ENCODE measurements at regions not wholly inside any gene's neighbourhood (a gene's known extent, or its start where the extent isn't known, plus 50 kb on each side); places are given as distances from the start of the nearest gene placed in this dataset.
"Not testable (repeated sequence)": the region's sequence is repeated elsewhere in the genome, so short reads cannot be mapped to it uniquely, and the experiment has no call there.

DNA sequence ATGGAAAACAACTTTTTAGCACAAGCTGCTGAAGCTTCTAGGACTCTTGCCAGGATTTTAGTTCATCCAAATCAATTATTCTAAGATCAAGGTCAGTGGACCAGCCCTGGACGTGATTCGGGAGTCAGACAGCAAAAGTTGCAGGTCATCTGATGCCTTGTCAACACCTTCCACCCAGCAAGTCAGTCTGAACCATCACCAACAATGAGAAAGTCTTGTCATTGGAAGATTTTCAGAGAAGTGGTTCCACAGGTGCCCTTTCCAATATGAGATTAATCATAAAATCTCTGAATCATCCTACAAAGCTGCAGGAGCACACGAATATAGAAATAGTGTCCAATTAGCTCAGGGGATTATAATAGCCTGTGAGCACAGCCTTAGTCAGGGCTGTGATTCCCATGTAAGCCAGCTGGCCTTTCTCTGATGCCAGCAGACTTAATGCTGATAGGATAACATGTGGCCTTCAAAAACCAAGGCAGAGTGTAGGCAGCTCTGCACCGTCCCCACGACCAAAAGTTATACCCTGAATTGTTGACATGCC lies 445.0 kb upstream of the TRPC7 start:
- no peak for DNase-seq

DNA sequence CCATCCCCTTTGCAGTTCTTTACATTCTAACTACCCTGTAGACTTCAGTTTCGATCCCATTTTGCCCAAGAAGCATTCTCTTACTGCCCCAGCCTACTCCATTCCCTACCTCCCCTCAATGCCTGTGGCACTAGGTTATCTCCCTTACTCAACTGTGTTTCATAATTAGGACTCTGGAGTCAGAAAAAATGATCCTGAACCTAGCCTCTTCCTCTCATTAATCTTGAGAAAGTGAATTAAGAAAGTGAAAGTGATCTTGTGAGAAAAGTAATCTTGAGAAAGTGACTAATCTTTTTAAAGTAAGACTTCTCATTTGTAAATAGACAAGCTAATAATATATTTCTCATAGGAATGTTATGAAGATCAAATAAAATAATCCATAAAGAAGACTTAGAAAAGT lies 444.0 kb upstream of the TRPC7 start:
- no peak for DNase-seq

DNA sequence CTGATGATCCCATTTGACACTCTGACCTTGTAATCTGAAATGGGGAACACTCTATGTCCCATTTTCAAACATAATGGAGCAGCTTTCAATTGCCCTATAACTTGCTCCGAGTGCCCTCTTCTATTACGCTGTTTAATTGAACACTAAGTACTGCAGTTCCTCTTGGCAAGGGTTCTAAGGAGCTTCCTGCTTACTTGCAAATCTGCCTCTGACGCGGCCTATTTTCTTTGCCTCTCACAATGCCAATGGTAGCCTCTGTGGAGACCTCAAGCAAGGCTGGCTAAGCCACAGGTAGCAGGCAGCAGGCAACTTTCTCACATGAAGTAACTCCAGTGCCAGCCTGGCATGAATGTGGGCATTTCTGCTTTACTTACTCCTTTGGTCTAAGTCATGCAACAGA lies 443.4 kb upstream of the TRPC7 start:
- no peak for DNase-seq

DNA sequence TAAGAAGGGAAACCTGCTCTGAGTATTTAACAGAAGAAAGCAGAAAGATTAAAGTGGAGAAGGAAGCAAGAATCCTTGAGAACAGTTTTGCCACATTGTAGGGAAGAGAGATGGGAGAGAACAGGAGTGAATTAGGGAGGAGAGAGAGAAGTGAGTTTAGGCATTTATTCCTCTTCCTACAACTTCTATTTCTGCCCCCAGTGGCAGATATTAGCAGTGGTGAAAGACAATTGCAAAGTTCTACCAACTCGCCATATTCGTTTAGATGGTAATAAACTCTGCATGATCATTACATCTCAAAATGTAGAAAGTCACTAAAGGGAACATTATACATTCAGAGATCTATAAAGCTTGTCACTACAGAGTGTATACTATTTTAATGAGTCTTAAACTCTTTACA lies 440.1 kb upstream of the TRPC7 start:
- DNase-seq: no peak

DNA sequence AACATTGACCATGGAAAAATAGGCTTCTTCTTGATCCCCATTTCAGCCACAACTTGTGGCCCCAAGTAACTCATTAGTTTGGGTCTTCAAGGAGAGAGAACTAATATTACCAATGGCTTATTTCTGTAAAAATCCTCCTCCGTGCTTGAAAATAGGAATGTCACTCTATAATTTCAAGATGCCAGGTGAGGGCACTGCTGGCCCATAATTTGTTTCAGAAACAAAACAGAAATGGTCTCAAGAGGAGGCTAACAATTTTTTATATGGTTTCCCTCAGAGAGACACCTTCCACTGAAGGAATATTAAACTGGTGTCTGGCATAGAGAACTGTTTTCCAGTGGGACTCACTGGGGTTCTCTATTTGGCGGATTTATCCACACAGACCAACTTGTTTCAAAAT lies 437.0 kb upstream of the TRPC7 start:
- DNase-seq: no peak

DNA sequence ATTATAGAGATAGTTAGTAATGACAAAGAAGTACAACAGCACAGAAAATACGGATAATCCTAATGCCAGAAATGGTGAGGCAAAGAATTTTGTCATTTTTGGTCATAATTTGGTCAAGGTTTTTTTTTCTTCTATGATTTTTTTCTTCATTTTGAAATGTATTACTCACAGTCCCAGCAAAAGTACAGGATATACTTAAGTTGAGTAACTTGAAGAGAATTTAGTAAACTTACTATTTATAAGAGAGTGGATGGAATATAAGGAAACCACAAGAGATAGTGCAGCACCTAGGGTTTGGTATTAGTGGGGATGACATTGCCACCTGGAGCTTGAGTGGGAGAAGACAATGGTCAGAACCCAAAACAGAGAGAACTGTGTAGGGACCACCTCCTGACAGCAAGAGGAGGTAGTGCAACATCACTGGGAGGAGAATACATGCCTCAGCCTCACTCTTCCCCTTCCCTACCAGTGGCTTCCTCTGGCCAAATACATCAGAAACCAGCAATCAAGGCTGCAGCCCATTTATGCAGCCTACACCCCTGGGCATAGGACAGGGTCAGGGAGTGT lies 434.5 kb upstream of the TRPC7 start:
- no peak for DNase-seq

DNA sequence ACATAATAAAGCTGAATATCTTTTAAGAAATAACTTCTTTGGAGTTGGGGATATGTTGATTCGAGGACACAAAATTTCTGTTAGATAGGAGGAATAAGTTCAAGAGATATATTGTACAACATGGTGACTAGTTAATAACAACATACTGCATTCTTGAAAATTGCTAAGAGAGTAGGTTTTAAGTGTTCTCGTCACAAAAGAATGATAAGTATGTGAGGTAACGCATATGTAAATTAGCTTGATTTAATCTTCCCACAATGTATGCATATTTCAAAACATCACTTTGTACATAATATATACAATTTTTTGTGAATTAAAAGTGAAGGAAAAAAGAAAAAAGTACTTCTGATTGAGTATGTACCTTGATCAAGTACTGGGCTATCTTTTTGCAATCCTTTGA lies 428.0 kb upstream of the TRPC7 start:
- DNase-seq: no peak

DNA sequence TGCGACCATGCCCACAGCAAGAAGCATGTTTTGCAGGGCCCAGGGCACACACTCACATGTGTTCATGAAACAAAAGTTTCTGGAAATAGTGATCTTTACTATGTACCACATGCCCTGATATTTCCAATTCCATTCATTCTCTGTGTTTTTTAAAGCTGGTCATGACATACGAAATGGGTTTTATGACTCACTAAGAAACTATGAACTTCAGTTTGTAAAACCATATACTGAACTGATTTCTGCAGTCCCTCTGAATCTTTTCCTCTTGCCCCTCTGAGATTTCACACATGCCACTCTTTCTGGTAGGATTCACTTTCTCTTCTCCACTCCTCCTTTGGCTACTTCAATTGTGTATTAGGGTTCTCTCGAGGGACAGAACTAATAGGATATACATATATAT lies 416.1 kb upstream of the TRPC7 start:
- no peak for DNase-seq

DNA sequence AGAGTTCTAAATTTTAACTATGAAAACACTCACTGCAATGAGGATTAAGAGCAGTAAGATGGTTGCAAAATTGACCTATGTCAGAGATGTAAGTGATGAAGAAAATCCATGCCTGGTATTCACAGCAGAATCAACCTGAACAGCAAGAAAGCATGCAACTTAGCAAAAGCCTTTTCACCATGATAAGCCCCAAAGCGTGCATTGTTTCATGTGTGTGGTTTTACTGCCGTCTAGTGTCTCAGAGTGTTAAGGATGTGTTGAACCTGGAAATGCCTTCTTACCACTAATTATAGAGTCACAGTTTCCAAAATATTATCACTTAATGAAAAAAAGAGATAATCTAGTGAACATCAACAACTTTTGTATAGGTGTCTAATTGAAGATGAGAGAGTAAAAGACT lies 415.2 kb upstream of the TRPC7 start:
- no peak for DNase-seq

DNA sequence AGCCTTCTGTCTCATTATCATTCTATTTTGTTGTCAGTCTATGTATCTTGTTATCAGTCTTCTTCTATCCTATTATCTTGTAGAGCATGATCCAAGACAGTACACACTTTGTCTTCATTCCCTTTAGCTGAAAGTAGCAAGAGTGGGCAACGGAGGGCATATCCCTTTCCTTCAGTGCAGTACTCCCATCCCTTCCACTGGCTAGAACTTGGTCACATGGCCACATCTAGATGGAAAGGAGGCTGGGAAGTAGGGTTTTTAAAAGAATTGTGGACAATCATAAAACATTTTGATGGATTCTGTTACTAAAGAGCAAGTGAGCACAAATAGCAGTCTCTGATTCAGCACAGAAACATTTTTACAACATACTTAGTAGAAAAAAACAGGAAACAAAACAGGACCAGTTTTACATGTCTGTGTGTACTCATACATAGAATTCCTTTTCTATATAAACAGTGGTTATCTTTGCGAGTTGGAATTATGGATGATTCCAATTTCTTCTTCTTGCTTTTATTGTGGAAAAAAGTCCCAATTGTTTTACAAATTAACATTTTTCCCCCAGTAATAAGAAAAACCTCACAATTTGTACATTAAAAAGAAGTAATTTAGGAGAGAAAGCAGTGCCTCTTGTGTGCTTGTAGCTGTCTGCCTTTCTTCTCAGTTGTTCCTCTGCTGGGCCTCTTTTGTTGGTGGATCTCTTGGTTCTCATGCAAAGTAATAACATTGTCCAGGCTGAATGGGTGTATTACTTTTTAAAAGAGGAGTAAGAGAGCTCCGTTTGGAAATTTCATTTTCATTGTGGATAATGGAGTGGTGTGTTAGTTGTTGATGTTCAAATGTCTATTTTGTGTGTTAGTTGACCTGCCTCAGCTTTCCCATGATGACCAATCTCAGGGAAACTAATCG lies 410.9 kb upstream of the TRPC7 start:
- no peak for DNase-seq

DNA sequence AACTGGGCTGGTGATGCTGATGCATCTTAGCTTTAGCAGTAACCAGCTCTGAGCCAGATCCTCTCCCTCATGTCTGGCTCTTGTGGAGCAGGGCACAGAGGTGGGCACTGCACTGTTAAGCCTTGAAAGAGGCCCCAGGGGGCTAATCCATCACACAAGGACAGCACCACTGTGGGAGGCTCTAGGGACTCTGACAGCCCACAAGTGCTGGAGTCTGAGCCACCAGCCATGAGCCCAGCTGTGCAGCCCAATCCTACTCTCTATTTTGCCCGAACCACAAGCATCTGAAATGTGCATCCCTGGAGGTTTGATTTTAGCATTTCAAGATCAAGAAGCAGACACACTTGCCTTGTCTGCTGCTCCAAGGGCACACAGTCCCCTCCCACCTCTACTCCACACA lies 407.1 kb upstream of the TRPC7 start:
- DNase-seq: no peak

DNA sequence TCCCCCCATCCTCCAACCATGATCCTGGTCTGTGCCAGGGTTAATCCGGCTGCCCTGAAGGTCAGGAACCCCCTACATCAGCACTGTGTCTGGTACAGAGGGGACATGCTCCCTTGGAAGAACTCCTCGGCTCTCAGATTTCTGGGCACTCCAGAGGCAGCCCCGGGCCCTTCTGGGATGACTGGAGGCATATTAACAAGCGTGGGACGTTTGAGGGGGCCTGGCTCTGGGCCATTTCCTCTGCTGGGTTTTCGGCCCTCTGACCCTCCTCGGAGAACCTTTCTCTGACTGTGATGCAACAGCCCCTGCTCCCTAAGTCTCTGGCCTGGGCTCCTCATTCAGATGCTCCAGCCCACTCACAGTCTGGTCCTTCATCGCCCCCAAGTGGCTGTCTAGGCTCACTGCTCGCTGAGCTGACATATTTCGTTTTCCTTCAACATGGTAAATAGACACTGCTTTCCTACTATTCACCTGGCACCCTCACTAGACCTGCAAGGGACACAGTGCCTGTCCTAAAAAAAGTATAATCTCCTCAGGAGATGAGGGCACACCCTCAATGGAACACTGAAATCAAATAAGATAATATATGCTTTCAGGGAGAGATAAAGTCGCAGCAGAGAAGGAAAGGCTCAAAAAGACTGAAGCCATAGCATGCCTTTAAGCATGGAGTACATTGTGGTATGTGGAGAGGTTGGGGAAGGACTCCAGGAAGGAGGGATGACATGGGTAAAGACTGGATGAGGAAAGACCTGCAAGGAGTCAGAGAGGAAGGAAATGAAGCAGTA lies 404.7 kb upstream of the TRPC7 start:
- DNase-seq: peak; percentile 12

DNA sequence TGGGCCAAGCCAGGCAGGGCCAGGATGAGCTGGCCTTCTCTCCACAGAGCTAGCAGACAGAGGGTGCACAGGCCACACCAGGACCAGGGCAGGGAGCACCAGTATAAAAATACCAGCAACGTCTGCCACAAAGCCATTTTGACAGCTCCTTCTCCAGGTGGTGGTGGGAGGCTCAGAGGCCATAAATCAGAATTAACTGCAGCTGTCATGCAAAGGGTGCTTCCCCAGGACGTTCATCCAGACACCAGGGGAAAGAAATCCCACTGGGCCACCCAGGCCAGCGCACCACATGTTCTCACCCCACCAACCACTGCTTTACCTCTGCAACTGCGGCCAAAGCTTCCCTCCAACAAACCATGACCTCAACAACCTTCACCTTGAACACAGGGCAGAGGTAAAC lies 403.7 kb upstream of the TRPC7 start:
- DNase-seq: no peak

DNA sequence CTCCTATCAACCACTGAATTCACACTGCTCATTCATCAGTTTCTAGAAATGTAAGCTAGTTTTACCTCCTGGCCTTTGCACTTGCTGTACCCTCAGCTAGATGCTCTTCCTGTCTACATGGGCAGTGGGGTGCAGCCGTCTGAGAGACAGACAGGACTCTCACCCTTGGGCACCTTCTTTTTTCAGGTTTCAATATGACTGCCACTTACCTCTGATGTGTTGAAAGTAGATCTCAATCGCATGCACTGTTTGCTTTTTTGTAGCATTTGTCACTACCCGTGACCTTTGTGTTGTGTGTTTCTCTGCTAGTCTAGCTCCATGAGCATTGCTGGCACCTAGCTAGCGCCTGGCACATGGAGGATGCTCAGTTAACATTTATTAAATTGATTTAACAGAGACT lies 403.1 kb upstream of the TRPC7 start:
- DNase-seq: no peak

DNA sequence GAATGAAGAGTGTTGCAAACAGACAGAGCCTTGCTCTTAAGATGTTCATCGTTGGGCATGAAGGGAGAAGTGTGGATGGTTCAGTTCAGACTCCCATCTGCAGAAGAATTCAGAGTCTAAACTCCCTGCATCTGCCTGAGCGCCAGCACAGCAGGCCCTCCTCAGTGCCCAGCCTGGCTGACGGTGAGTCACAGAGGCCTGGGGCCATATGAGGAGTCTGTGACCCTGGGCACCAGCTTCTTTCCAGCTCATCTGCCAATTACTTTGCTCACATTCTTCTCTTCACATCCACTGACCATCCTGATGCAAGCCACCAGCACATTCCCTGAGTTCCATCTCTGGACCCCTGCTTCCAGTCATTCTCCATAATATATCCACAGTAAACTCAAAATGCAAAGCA lies 401.1 kb upstream of the TRPC7 start:
- no peak for DNase-seq

DNA sequence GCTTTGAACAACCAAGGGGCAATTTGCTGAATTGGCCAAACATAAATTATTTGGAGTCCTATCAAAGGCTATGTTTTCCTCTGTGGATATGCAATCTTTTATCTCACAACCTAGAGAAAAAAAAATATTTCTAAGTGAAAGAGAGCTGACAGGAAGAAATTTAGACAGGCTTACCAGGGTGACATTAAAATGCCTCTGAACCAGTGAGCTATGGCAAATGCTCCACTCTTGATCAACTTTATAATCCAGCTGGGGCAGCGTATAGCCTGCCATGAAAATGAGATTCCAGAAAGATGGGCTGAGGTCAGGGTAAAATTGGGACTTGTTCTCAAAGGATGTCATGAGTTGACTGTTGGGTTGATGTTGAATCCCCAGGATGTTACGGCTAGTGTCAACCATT lies 399.3 kb upstream of the TRPC7 start:
- DNase-seq: no peak

DNA sequence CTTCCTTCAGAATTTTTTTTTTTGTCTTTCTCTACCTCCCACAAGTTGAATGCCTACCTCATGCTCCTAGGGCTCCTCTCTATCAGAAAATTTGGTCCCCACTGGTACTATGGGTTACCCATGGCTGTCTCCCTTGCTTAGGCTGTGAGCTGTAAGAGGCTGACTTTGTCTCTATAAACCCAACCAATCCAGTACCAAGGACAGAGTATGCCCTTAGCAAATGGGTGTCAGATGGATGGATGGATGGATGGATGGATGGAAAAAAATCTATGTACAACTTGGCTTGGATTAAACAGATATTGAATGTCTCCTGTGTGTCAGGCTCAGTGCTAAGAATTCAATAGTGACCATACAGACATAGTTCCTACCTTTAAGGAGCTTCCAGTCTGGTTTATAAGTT lies 398.2 kb upstream of the TRPC7 start:
- no peak for DNase-seq

DNA sequence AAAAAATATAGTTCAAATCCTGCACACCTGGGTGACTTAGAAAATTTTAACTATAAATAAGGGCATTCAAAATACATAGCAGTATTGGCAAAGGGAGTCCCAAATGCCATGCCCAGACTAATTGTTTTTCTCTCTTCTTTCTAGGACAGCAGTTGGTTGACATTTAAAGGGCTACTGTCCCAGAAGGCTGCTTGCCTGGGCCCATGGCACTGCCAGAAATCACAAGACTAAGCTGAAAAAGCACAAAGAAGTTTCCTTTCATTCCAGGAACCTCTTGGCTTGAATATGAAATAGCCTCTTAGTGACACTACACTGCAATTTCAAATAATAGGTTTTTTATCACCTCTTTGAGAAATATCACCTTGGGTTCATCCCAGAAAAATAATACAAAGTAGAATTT lies 388.9 kb upstream of the TRPC7 start:
- no peak for DNase-seq

DNA sequence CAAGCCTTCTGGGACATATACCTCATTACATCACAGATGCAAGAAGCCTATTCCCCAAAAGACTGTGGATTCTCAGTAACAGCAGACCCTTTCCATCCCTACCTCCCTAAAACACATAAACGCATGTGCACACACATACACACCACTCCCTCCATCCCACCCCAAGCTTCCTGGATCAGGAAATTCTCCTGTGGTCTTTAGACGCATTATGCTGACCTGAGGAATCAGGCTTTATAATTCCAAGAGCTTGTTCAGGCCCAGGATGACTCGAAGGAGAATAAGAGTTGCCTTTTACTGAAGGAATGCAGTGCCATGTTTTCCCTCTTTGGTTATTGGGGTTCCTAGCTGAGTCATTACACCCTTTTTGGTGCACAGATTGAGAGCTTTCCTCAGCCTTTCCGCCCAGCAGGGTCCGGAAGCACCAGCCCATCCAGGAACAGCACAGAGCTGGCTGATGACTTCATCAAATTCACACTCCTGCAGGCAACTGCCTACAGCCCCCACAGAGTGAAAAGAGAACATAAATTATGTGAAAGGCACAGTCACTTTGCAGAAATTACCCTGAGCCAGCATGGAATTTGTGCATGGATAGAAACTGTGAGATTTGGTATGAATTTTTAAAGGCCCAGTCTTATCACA lies 385.0 kb upstream of the TRPC7 start:
- no peak for DNase-seq

DNA sequence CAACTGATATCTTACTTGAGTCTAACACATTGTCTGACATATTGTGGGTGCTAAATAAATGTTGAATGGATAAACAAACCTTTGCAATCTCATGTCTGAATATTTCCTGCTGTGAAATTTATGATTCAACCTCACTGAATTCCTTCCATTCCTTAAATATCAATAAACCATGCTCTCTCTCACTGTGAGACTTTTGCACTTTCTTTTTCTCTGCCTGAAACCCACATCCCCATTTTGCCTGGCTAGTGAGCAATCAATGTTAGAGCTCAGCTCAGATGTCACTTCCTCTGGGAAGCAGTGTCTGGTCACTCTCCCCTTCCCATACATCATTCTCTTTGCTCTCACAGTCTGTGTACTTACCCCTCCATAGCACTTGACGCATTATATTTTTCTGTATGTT lies 383.7 kb upstream of the TRPC7 start:
- DNase-seq: no peak

DNA sequence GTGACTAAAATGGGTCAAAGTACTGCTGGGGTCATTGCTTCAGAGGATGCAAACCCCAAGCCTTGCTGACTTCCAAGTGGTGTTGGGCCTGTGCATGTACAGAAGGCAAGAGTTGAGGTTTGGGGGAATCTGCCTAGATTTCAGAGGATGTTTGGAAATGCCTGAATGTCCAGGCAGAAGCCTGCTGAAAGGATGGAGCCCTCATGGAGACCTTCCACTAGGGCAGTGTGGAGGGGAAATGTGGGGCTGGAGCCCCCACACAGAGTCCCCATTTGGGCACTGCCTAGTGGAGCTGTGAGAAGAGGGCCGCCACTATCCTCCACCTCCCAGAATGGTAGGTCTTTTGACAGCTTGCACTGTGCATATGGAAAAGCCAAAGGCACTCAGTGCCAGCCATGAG lies 377.7 kb upstream of the TRPC7 start:
- no peak for DNase-seq

DNA sequence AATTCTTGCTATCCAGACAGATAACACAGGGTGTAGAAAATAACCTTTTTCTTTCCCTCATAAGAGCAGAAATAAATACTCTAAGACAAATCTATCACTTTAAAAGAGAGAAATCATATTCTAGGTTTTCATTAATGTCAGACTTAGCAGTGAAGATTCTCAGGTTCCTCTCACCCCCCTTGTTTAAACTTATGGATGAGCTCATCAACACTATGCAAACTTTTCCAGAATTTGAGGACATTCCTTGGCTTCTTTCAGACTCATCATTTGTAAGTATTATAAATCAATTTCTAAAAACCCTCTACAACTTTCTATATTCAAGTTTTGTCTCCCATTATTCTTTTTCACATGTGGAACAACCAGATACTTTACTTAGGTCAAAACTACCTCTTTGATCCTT lies 374.9 kb upstream of the TRPC7 start:
- no peak for DNase-seq

DNA sequence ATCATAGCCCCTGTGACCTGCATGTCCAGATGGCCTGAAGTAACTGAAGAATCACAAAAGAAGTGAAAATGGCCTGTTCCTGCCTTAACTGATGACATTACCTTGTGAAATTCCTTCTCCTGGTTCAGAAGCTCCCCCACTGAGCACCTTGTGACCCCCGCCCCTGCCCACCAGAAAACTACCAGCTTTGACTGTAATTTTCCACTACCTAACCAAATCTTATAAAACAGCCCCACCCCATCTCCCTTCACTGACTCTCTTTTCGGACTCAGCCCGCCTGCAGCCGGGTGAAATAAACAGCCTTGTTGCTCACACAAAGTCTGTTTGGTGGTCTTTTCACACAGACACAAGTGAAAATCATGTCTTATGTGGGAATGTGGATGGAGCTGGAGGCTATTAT lies 373.9 kb upstream of the TRPC7 start:
- DNase-seq: not testable (repeated sequence)

All from NCI-H226 (cell line).